Midbrain (tissue), 1 donor: ENCODE measurements at regions not wholly inside any gene's neighbourhood (a gene's known extent, or its start where the extent isn't known, plus 50 kb on each side); places are given as distances from the start of the nearest gene placed in this dataset.

ENCODE experiments used
- DNase-seq: peaks from one replicate; lab custom pipeline; 2025; lab: John Stamatoyannopoulos, UW

GRCh38 chr12:78406828-78407227, 457.7 kb upstream of the SYT1 start:
- no peak for DNase-seq

- no peak for DNase-seq
These were observed 456.9 kb upstream of the SYT1 start for GRCh38 chr12:78407722-78408121.

GRCh38 chr12:78414071-78414470, 450.5 kb upstream of the SYT1 start:
- no peak for DNase-seq

- DNase-seq, result no peak
These were observed 445.7 kb upstream of the SYT1 start for GRCh38 chr12:78418919-78419318.

- DNase-seq, result no peak
These were observed 445.1 kb upstream of the SYT1 start for GRCh38 chr12:78419513-78419912.

GRCh38 chr12:78420991-78421390, 443.6 kb upstream of the SYT1 start:
- no peak for DNase-seq

- DNase-seq, result no peak
These were observed 434.0 kb upstream of the SYT1 start for GRCh38 chr12:78430551-78430950.

GRCh38 chr12:78431931-78432330, 432.6 kb upstream of the SYT1 start:
- no peak for DNase-seq

GRCh38 chr12:78439666-78440065, 424.9 kb upstream of the SYT1 start:
- DNase-seq, result no peak

GRCh38 chr12:78441737-78442453, 422.7 kb upstream of the SYT1 start:
- DNase-seq, result no peak

- DNase-seq, result no peak
These were observed 422.1 kb upstream of the SYT1 start for GRCh38 chr12:78442454-78442801.

- DNase-seq, result no peak
These were observed 418.0 kb upstream of the SYT1 start for GRCh38 chr12:78446555-78446954.

GRCh38 chr12:78447373-78447772, 417.2 kb upstream of the SYT1 start:
- no peak for DNase-seq

- DNase-seq, result no peak
These were observed 415.9 kb upstream of the SYT1 start for GRCh38 chr12:78448692-78449091.

- no peak for DNase-seq
These were observed 408.6 kb upstream of the SYT1 start for GRCh38 chr12:78455991-78456390.

GRCh38 chr12:78457938-78458337, 406.6 kb upstream of the SYT1 start:
- DNase-seq, result no peak

- DNase-seq, result no peak
These were observed 394.0 kb upstream of the SYT1 start for GRCh38 chr12:78470354-78471195.

- no peak for DNase-seq
These were observed 391.4 kb upstream of the SYT1 start for GRCh38 chr12:78473136-78473535.

GRCh38 chr12:78473561-78473960, 391.0 kb upstream of the SYT1 start:
- no peak for DNase-seq

- no peak for DNase-seq
These were observed 380.7 kb upstream of the SYT1 start for GRCh38 chr12:78483767-78484315.

- DNase-seq, result no peak
These were observed 374.6 kb upstream of the SYT1 start for GRCh38 chr12:78489990-78490389.

- DNase-seq, result no peak
These were observed 373.7 kb upstream of the SYT1 start for GRCh38 chr12:78490861-78491260.

- DNase-seq, result no peak
These were observed 369.7 kb upstream of the SYT1 start for GRCh38 chr12:78494911-78495310.
